ENCODE measurements at regions not wholly inside any gene's neighbourhood (a gene's known extent, or its start where the extent isn't known, plus 50 kb on each side); places are given as distances from the start of the nearest gene placed in this dataset.

GRCh38 chr6:139508576-139508975, 134.1 kb upstream of the CITED2 start:
- no peak for TF ChIP-seq CTCF (IDR thresholded peaks at IDR 0.05)
- Histone ChIP-seq H3K27ac (no peak overlapping the region), H3K4me3 (no peak overlapping the region)
- no peak for DNase-seq (ENCODE audit: low spot score)

- no peak for TF ChIP-seq CTCF (IDR thresholded peaks at IDR 0.05)
- no peak overlapping the region for H3K4me3 ChIP-seq
- no peak overlapping the region for H3K27ac ChIP-seq
- DNase-seq (ENCODE audit: low spot score), result no peak
Measured at GRCh38 chr6:139508023-139508422, 133.6 kb upstream of the CITED2 start.

GRCh38 chr6:139500977-139501376, 126.5 kb upstream of the CITED2 start:
- no peak overlapping the region for H3K27ac ChIP-seq
- no peak for TF ChIP-seq CTCF (IDR thresholded peaks at IDR 0.05)

GRCh38 chr6:139498715-139499114, 124.3 kb upstream of the CITED2 start:
- Histone ChIP-seq H3K27ac (no peak overlapping the region), H3K4me3 (no peak overlapping the region)
- no peak for DNase-seq (ENCODE audit: low spot score)
- no peak for TF ChIP-seq CTCF (IDR thresholded peaks at IDR 0.05)

More at GRCh38 chr6:139500977-139501376, 126.5 kb upstream of the CITED2 start:
- no peak for DNase-seq (ENCODE audit: low spot score)
- H3K4me3 ChIP-seq, result no peak overlapping the region

GRCh38 chr6:139497345-139497961, 123.0 kb upstream of the CITED2 start:
- no peak overlapping the region for H3K4me3 ChIP-seq
- no peak for TF ChIP-seq CTCF (IDR thresholded peaks at IDR 0.05)
- no peak for DNase-seq (ENCODE audit: low spot score)
- no peak overlapping the region for H3K27ac ChIP-seq

GRCh38 chr6:139496654-139497344, 122.4 kb upstream of the CITED2 start:
- Histone ChIP-seq H3K27ac (no peak overlapping the region), H3K4me3 (no peak overlapping the region)
- no peak for TF ChIP-seq CTCF (IDR thresholded peaks at IDR 0.05)
- DNase-seq (ENCODE audit: low spot score), result no peak

Data from coronary artery (tissue), 2 donors.